GM12891 (cell line): ENCODE measurements at regions not wholly inside any gene's neighbourhood (a gene's known extent, or its start where the extent isn't known, plus 50 kb on each side); places are given as distances from the start of the nearest gene placed in this dataset.

Source experiments
- PAX5 ChIP-seq: IDR thresholded peaks from 2 replicates; pipeline ENCODE4 v1.6.1; 2011; ENCODE audit warnings: low read length, moderate library complexity, mild to moderate bottlenecking; ENCODE audit not compliant: insufficient read depth, severe bottlenecking
- POLR2A ChIP-seq: IDR thresholded peaks from 2 replicates; pipeline ENCODE4 v1.6.1; 2011; ENCODE audit warnings: low read depth, low read length, control low read depth
- POLR2AphosphoS5 ChIP-seq: IDR thresholded peaks from 2 replicates; pipeline ENCODE4 v1.6.1; 2011; ENCODE audit warnings: low read depth, low read length, control low read depth
- POU2F2 ChIP-seq: IDR thresholded peaks from 2 replicates; pipeline ENCODE4 v1.6.1; 2011; ENCODE audit warnings: low read depth, mild to moderate bottlenecking, control low read depth, low read length, moderate library complexity
- SPI1 ChIP-seq: IDR thresholded peaks from 2 replicates; pipeline ENCODE4 v1.6.1; 2011; ENCODE audit warnings: low read depth, low read length, control low read depth
- TAF1 ChIP-seq: IDR thresholded peaks from 2 replicates; pipeline ENCODE4 v1.6.1; 2011; ENCODE audit warnings: low read depth, low read length, control low read depth

DNA sequence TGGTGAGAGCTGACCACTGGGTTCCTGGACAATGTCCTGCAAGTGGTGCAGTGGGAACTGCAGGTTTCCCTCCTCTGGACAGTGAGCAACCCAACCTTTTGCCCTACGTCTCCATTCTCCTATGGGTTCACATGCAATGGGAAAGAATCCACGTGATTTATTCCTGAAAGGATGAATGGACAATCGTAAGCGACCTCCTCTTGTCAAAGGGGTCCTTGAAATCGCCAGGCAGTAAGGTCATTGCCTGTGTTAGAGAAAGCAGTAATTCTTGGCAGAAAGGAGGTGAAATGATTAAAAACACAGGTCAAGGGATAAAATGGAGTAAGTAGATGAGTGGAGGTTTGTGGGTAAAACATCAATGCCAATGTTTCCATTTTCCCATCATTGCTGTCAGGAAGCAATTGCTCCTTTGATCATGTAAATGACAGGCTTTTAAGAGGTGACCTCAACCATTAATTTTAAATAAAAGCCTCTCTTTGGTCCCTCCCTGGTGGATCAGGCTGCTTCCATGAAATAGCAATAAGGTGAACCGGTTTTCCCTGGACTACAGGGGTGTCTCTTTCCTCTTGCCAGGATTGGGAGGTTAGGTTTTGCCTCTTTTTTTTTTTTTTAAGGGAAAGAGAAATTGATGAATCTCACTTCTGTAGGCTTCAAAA, 330.0 kb upstream of the PRKCQ start:
- TF ChIP-seq POLR2AphosphoS5 = no peak
- TF ChIP-seq POLR2A = no peak
- no peak for TF ChIP-seq TAF1
- no peak for TF ChIP-seq SPI1
- no peak for TF ChIP-seq PAX5
- no peak for TF ChIP-seq POU2F2
